Ovary (tissue), 7 donors: ENCODE measurements at regions not wholly inside any gene's neighbourhood (a gene's known extent, or its start where the extent isn't known, plus 50 kb on each side); places are given as distances from the start of the nearest gene placed in this dataset.

Experiments used
- DNase-seq, 5 donors: peaks; one replicate each; pipeline ENCODE4 v3.0.0-alpha.2; 2019 to 2020
- H3K27ac ChIP-seq, 2 donors: fragments of 200-600 bp; one replicate each; pipeline versions ENCODE4 v1.5.1 to v1.8.0; 2019 to 2022
- H3K27me3 ChIP-seq: fragments of 200-600 bp; one replicate; pipeline ENCODE4 v1.8.0; 2022
- H3K36me3 ChIP-seq: fragments of 200-600 bp; sonication (generic); one replicate; pipeline ENCODE4 v1.5.1; 2019
- H3K4me1 ChIP-seq: one replicate; pipeline ENCODE4 v1.8.1; 2013; ENCODE audit warnings: mild to moderate bottlenecking, moderate library complexity; ENCODE audit not compliant: insufficient read depth
- H3K4me3 ChIP-seq: fragments of 200-600 bp; sonication (generic); one replicate; pipeline ENCODE4 v1.5.1; 2017
- H3K9me3 ChIP-seq, 2 donors: fragments of 200-600 bp in 1 of 2; sonication (generic) in 1 of 2; one replicate each; pipeline versions ENCODE4 v1.5.1 to v1.8.1; 2013 to 2019; ENCODE audit warnings: mild to moderate bottlenecking in 1 of 2, moderate library complexity in 1 of 2
- CTCF ChIP-seq, 3 donors: fragments of 450-650 bp in 2 of 3; fragments of 200-600 bp in 1 of 3; IDR thresholded peaks; one replicate each; pipeline versions ENCODE4 v1.5.1 to v1.8.0; 2016 to 2022; ENCODE audit warnings: antibody characterized with exemption in 3 of 3, mild to moderate bottlenecking in 1 of 3
- EP300 ChIP-seq: sonication (generic); formaldehyde crosslinking; IDR thresholded peaks from one replicate; pipeline ENCODE4 v1.6.1; 2017; ENCODE audit warnings: antibody characterized with exemption
- POLR2A ChIP-seq: fragments of 450-650 bp; IDR thresholded peaks from one replicate; pipeline ENCODE4 v1.6.1; 2017; ENCODE audit warnings: antibody characterized with exemption, mild to moderate bottlenecking, moderate library complexity
- WGBS, 3 donors: extraction: QIAGEN DNeasy Blood & Tissue Kit in 1 of 3; methylation state at CpG; one replicate each; pipeline versions ENCODE4 v1.1.5 to v1.1.7; 2013 to 2017; 5-methylcytosine and 5-hydroxymethylcytosine counted together
- intact Hi-C, 4 donors: fragments of 100-400 bp; cut with DNase I; formaldehyde crosslinking; loops; one replicate each; pipeline versions ENCODE4 v1.11.0 to v1.15.1; 2022 to 2023
- donor health status: DM: no; HTN: no; CAD: no; lungs with moderate emphysema.
- donor health status: DM: no; HTN: no; CAD: no.
- donor health status: Bipolar disorder and iron deficiency.
- donor health status: DM: no; HTN: no; CAD: no.
- donor health status: DM: yes; HTN: yes; CAD: no.

GRCh38 chr11:127651888-127652221 is 651.3 kb upstream of the KIRREL3 start:
- Histone ChIP-seq H3K27me3 (no peaks in the 10 kb centered on the region), H3K27ac (no peak overlapping the region), H3K36me3 (no peaks in the 10 kb centered on the region), H3K4me1 (no peaks in the 10 kb centered on the region), H3K9me3 (no peaks in the 10 kb centered on the region), H3K4me3 (no peak overlapping the region)
- WGBS, 3 donors, result 65 to 71% (median 71%) methylated on average over 1 of the region's 1 CpG
- intact Hi-C loops, result no loop called here
- no peak for TF ChIP-seq CTCF (IDR thresholded peaks at IDR 0.05)
- DNase-seq, result no peak

GRCh38 chr11:127651175-127651887 is 650.8 kb upstream of the KIRREL3 start:
- DNase-seq, result no peak
- Histone ChIP-seq H3K9me3 (no peaks in the 10 kb centered on the region), H3K4me1 (no peaks in the 10 kb centered on the region), H3K36me3 (no peaks in the 10 kb centered on the region), H3K4me3 (no peak overlapping the region), H3K27me3 (no peaks in the 10 kb centered on the region), H3K27ac (no peak overlapping the region)
- WGBS, 3 donors, result 71 to 84% (median 78%) methylated on average over 5 of the region's 5 CpGs
- intact Hi-C loops, result no loop called here
- TF ChIP-seq CTCF (IDR thresholded peaks at IDR 0.05), result no peak
- no peak for TF ChIP-seq EP300
- no peak for TF ChIP-seq POLR2A

GRCh38 chr11:127649958-127650357 is 649.4 kb upstream of the KIRREL3 start:
- TF ChIP-seq CTCF (IDR thresholded peaks at IDR 0.05) (no peak), POLR2A (no peak), EP300 (no peak)
- no peak for DNase-seq
- intact Hi-C loops, result no loop called here
- Histone ChIP-seq H3K9me3 (no peaks in the 10 kb centered on the region), H3K27me3 (no peaks in the 10 kb centered on the region), H3K36me3 (no peaks in the 10 kb centered on the region), H3K27ac (no peak overlapping the region), H3K4me1 (no peaks in the 10 kb centered on the region), H3K4me3 (no peak overlapping the region)
- WGBS, 3 donors, result 95 to 97% (median 97%) methylated on average over 1 of the region's 1 CpG

- 69 to 74% (median 73%) methylated on average over 2 of the region's 2 CpGs for WGBS, 3 donors
Measured at GRCh38 chr11:127649071-127649470, 648.5 kb upstream of the KIRREL3 start.

More at GRCh38 chr11:127649071-127649470, 648.5 kb upstream of the KIRREL3 start:
- Histone ChIP-seq H3K27me3 (no peaks in the 10 kb centered on the region), H3K4me3 (no peak overlapping the region), H3K36me3 (no peaks in the 10 kb centered on the region), H3K27ac (no peak overlapping the region), H3K4me1 (no peaks in the 10 kb centered on the region), H3K9me3 (no peaks in the 10 kb centered on the region)
- no peak for TF ChIP-seq CTCF (IDR thresholded peaks at IDR 0.05)
- no peak for TF ChIP-seq EP300
- TF ChIP-seq POLR2A, result no peak
- intact Hi-C loops, result no loop called here
- no peak for DNase-seq
